OCI-LY3 (cell line): ENCODE measurements at regions not wholly inside any gene's neighbourhood (a gene's known extent, or its start where the extent isn't known, plus 50 kb on each side); places are given as distances from the start of the nearest gene placed in this dataset.
"Not testable (repeated sequence)": the region's sequence is repeated elsewhere in the genome, so short reads cannot be mapped to it uniquely, and the experiment has no call there.

Source experiments
- H2AFZ ChIP-seq: fragments of 200-600, 300-600 bp; shearing (Covaris generic); 2 replicates; pipeline ENCODE4 v1.6.0; 2014; ENCODE audit warnings: antibody characterized with exemption, low read depth, low read length
- H3K27ac ChIP-seq: fragments of 200-600, 300-600 bp; sonication (generic); 2 replicates; pipeline ENCODE4 v1.5.1; 2014; ENCODE audit warnings: mild to moderate bottlenecking, low read length, moderate library complexity, mixed read lengths
- H3K27me3 ChIP-seq: fragments of 200-600, 300-600 bp; sonication (generic); 2 replicates; pipeline ENCODE4 v1.6.1; 2014; ENCODE audit warnings: low read depth, low read length, mixed read lengths
- H3K36me3 ChIP-seq: fragments of 200-600, 300-600 bp; sonication (generic); replicated peaks from 2 replicates; pipeline ENCODE3; 2014; ENCODE audit warnings: low read depth, low read length, mixed read lengths
- H3K4me1 ChIP-seq: fragments of 300-600, 200-600 bp; sonication (generic); 2 replicates; pipeline ENCODE4 v1.6.1; 2014; ENCODE audit warnings: low read length, mixed read lengths
- H3K4me2 ChIP-seq: fragments of 200-600, 300-600 bp; sonication (generic); 2 replicates; pipeline ENCODE4 v1.6.1; 2014; ENCODE audit warnings: low read length, mixed read lengths
- H3K4me3 ChIP-seq: fragments of 300-600, 200-600 bp; sonication (generic); 2 replicates; pipeline ENCODE4 v1.5.1; 2014; ENCODE audit warnings: antibody characterized with exemption, mild to moderate bottlenecking, low read length, moderate library complexity
- H3K79me2 ChIP-seq: fragments of 300-600, 200-600 bp; shearing (Covaris generic); 2 replicates; pipeline ENCODE4 v1.6.1; 2014; ENCODE audit warnings: mild to moderate bottlenecking, low read length, mixed read lengths
- H3K9ac ChIP-seq: fragments of 300-600, 200-600 bp; shearing (Covaris generic); 2 replicates; pipeline ENCODE4 v1.6.0; 2014; ENCODE audit warnings: mild to moderate bottlenecking, low read length, moderate library complexity
- H3K9me3 ChIP-seq: fragments of 200-600, 300-600 bp; shearing (Covaris generic); 2 replicates; pipeline ENCODE4 v1.6.1; 2014; ENCODE audit warnings: low read length, mixed read lengths; ENCODE audit not compliant: insufficient read depth
- H4K20me1 ChIP-seq: fragments of 200-600, 300-600 bp; sonication (generic); 2 replicates; pipeline ENCODE4 v1.6.1; 2016; ENCODE audit warnings: low read length, mixed read lengths; ENCODE audit not compliant: insufficient read depth

- H3K79me2 ChIP-seq, H3K4me2 ChIP-seq: not testable (repeated sequence)
These were observed 178.2 kb upstream of the ZNG1F start for GRCh38 chr9:41367301-41367700.

GRCh38 chr9:41361790-41362189 is 172.7 kb upstream of the ZNG1F start:
- not testable (repeated sequence) for H3K36me3 ChIP-seq, H3K4me1 ChIP-seq, H3K9ac ChIP-seq, H3K27ac ChIP-seq, H3K79me2 ChIP-seq, H3K9me3 ChIP-seq, H4K20me1 ChIP-seq, H3K27me3 ChIP-seq, H2AFZ ChIP-seq, H3K4me2 ChIP-seq, H3K4me3 ChIP-seq

More at GRCh38 chr9:41367301-41367700, 178.2 kb upstream of the ZNG1F start:
- H3K9me3 ChIP-seq, H2AFZ ChIP-seq, H3K4me1 ChIP-seq, H3K27me3 ChIP-seq, H4K20me1 ChIP-seq, H3K27ac ChIP-seq, H3K4me3 ChIP-seq, H3K9ac ChIP-seq, H3K36me3 ChIP-seq: not testable (repeated sequence)

- not testable (repeated sequence) for H3K27ac ChIP-seq, H2AFZ ChIP-seq
- H3K9ac ChIP-seq: peak overlapping the region; percentile 69
These were observed 170.0 kb upstream of the ZNG1F start for GRCh38 chr9:41359116-41359515.

GRCh38 chr9:41358682-41359081 is 169.6 kb upstream of the ZNG1F start:
- H2AFZ ChIP-seq, H3K27ac ChIP-seq, H3K4me1 ChIP-seq, H3K4me2 ChIP-seq, H3K79me2 ChIP-seq, H3K36me3 ChIP-seq, H4K20me1 ChIP-seq, H3K27me3 ChIP-seq, H3K9me3 ChIP-seq: not testable (repeated sequence)
- Histone ChIP-seq H3K4me3 (peak overlapping the region; percentile 78), H3K9ac (peak overlapping the region; percentile 69)

More at GRCh38 chr9:41359116-41359515, 170.0 kb upstream of the ZNG1F start:
- not testable (repeated sequence) for H3K4me1 ChIP-seq, H3K36me3 ChIP-seq, H3K79me2 ChIP-seq, H4K20me1 ChIP-seq, H3K27me3 ChIP-seq, H3K9me3 ChIP-seq
- peak overlapping the region; percentile 78 for H3K4me3 ChIP-seq
- H3K4me2 ChIP-seq: peak overlapping the region; percentile 33

DNA sequence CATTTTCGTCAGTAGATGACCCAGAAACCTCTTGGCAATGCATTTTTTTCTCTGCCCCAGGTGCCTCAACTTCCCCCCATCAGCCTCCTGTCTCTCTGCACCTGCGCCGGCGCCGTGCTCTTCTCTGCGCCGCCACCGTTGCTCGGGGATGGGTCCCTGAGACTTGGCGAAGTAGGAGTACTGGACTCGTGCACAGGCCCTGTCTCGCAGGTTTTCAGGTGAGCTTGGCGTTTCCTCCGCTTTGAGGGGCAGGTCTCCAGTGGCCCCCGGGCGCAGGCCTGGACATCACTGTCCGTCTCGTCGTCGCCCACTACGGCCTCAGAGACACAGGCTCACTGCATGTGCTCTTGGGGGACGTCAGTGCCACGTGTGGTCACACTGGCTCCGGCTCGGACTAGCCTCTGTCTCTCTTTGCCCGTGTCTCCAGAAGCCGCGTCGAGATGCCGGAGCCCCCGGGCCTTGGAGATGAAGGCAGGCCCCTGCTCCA is 168.8 kb upstream of the ZNG1F start:
- not testable (repeated sequence) for H3K9ac ChIP-seq, H3K27ac ChIP-seq, H3K27me3 ChIP-seq, H4K20me1 ChIP-seq, H3K36me3 ChIP-seq, H3K79me2 ChIP-seq, H2AFZ ChIP-seq, H3K4me1 ChIP-seq, H3K9me3 ChIP-seq
- H3K4me3 ChIP-seq: peak overlapping the region; percentile 26; the same call in 1 of the 2 replicates
- H3K4me2 ChIP-seq: 0 out of 2 replicates have a peak overlapping the region, but pooled peaks have one; percentile 12

DNA sequence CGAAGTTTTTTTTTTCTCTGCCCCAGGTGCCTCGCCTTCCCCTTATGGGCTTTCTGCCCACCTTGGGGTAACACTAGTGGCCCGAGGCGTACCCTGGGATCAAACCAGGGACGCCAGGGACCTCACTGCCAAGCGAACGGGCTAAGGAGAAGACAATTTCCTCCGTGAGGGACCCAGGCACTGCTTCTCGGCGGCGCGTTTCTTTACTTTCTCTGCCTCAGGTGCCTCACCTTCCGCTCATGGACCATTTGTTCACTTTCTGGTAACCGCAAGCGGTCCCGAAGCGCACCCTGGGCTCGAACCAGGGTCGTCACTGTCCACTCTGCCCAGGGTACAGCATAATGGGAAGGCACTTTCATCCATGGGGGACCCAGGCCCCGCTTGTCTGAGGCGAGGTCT is 168.2 kb upstream of the ZNG1F start:
- H3K79me2 ChIP-seq, H4K20me1 ChIP-seq, H3K27ac ChIP-seq, H3K4me2 ChIP-seq, H3K36me3 ChIP-seq, H3K4me3 ChIP-seq, H3K27me3 ChIP-seq, H3K9me3 ChIP-seq, H3K9ac ChIP-seq, H2AFZ ChIP-seq, H3K4me1 ChIP-seq: not testable (repeated sequence)

GRCh38 chr9:41356588-41357349 is 167.7 kb upstream of the ZNG1F start:
- not testable (repeated sequence) for H2AFZ ChIP-seq, H3K27me3 ChIP-seq, H3K9ac ChIP-seq, H3K79me2 ChIP-seq, H3K9me3 ChIP-seq, H4K20me1 ChIP-seq, H3K4me3 ChIP-seq, H3K4me1 ChIP-seq, H3K27ac ChIP-seq, H3K36me3 ChIP-seq
- 0 out of 2 replicates have a peak overlapping the region, but pooled peaks have one; percentile 12 for H3K4me2 ChIP-seq

- not testable (repeated sequence) for H3K4me1 ChIP-seq, H3K4me2 ChIP-seq, H3K4me3 ChIP-seq
These were observed 166.8 kb upstream of the ZNG1F start for GRCh38 chr9:41355712-41356450.

GRCh38 chr9:41354978-41355377 is 165.9 kb upstream of the ZNG1F start:
- H3K9me3 ChIP-seq, H3K79me2 ChIP-seq, H3K36me3 ChIP-seq, H3K4me1 ChIP-seq, H3K27ac ChIP-seq, H3K4me3 ChIP-seq, H4K20me1 ChIP-seq, H3K9ac ChIP-seq, H3K4me2 ChIP-seq, H2AFZ ChIP-seq, H3K27me3 ChIP-seq: not testable (repeated sequence)

More at GRCh38 chr9:41355712-41356450, 166.8 kb upstream of the ZNG1F start:
- not testable (repeated sequence) for H3K27me3 ChIP-seq, H3K36me3 ChIP-seq, H3K79me2 ChIP-seq, H3K27ac ChIP-seq, H3K9ac ChIP-seq, H4K20me1 ChIP-seq, H2AFZ ChIP-seq, H3K9me3 ChIP-seq
